ENCODE measurements at regions not wholly inside any gene's neighbourhood (a gene's known extent, or its start where the extent isn't known, plus 50 kb on each side); places are given as distances from the start of the nearest gene placed in this dataset.
A peak's percentile ranks its signal among the peaks of the same experiment; 100 is the strongest.

DNA sequence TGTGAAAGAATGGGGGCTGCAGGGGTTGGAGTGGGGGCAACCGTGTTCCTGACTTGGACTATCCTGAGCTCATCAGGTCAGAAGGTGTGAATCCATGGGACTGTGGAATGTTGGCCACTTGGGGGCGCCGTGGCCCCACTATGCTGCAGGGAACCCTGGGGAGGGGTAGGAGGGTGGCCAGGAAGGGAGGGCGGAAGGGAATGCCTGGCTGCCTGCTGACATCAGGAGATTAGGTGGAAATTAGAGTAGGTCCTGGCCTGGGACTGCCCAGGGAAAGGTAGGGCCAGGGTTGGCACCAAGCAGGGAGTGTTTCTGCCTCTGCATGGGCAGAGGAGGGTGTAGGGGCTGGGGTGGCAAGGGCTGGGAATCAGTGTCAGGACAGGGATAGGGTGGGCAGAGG is 65.8 kb upstream of the PRSS58 start:
- H3K4me3 ChIP-seq (ENCODE audit: low read depth, low read length), result no peak overlapping the region
- TF ChIP-seq, protein P1, sequence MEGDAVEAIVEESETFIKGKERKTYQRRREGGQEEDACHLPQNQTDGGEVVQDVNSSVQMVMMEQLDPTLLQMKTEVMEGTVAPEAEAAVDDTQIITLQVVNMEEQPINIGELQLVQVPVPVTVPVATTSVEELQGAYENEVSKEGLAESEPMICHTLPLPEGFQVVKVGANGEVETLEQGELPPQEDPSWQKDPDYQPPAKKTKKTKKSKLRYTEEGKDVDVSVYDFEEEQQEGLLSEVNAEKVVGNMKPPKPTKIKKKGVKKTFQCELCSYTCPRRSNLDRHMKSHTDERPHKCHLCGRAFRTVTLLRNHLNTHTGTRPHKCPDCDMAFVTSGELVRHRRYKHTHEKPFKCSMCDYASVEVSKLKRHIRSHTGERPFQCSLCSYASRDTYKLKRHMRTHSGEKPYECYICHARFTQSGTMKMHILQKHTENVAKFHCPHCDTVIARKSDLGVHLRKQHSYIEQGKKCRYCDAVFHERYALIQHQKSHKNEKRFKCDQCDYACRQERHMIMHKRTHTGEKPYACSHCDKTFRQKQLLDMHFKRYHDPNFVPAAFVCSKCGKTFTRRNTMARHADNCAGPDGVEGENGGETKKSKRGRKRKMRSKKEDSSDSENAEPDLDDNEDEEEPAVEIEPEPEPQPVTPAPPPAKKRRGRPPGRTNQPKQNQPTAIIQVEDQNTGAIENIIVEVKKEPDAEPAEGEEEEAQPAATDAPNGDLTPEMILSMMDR (IDR thresholded peaks at IDR 0.05; ENCODE audit: insufficient read depth, low read length, missing control alignments), result peak; percentile 23
- ChIA-PET POLR2A (no interaction called here), CTCF (interaction anchor here (0.8 kb wide), 1 partner anchor 15 kb away, joined by 4 read pairs; no protein-coding TSS in a partner anchor)
- no peak for DNase-seq (ENCODE audit: low read depth, low spot score)

DNA sequence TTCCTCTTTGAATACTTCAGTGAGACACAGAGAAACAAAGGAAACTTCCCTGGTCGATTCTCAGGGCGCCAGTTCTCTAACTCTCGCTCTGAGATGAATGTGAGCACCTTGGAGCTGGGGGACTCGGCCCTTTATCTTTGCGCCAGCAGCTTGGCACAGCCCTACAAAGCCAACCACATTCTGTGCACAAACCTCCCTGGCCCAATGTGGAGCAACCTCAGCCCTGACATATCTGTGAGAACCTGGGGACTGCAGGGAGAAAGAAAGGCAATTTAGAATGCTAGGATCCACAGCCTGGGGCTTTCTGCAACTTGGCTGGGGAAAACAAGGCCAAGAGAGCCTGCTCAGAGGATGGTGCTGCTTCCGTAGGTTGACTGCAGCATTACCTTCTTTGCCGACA is 63.5 kb upstream of the PRSS58 start:
- TF ChIP-seq, protein P1 (IDR thresholded peaks at IDR 0.05; ENCODE audit: insufficient read depth, low read length, missing control alignments), result no peak
- H3K4me3 ChIP-seq (ENCODE audit: low read depth, low read length), result no peak overlapping the region
- ChIA-PET POLR2A (no interaction called here), CTCF (no interaction called here)
- no peak for DNase-seq (ENCODE audit: low read depth, low spot score)

DNA sequence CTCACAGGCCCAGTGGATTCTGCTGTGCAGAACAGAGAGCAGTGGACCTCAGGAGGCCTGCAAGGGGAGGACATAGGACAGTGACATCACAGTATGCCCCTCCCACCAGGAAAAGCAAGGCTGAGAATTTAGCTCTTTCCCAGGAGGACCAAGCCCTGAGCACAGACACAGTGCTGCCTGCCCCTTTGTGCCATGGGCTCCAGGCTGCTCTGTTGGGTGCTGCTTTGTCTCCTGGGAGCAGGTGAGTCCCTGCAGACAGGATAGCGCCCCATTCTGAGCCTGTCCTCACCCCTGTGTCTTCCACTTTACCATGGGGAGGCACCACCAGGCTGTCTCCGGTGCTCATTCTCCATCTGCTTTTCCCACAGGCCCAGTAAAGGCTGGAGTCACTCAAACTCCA is 63.0 kb upstream of the PRSS58 start:
- TF ChIP-seq, protein P1 (IDR thresholded peaks at IDR 0.05; ENCODE audit: insufficient read depth, low read length, missing control alignments), result no peak
- ChIA-PET CTCF (no interaction called here), POLR2A (no interaction called here)
- no peak overlapping the region for H3K4me3 ChIP-seq (ENCODE audit: low read depth, low read length)
- DNase-seq (ENCODE audit: low read depth, low spot score), result no peak

DNA sequence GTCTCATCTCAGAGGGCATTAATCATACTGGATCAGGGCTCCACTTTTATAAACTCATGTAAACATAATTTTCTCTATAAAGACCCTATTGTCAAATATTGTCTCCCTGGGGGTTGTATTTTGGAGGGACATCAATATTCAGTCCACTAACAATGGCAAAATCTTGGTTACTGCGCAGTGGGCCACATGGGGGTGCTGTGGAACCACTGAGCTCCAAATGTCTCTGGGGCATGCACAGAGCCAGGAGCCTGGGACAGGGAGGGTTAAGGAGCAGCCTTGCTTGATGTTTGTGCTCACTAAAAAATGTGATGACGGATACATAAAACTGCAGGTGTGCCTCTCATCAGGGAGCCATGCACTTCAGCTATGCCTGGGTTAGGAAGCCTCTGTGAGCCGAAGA is 62.1 kb upstream of the PRSS58 start:
- TF ChIP-seq, protein P1 (IDR thresholded peaks at IDR 0.05; ENCODE audit: insufficient read depth, low read length, missing control alignments), result peak; percentile 22
- ChIA-PET POLR2A (no interaction called here), CTCF (interaction anchor here (1.0 kb wide), 1 partner anchor 15 kb away, joined by 3 read pairs; no protein-coding TSS in a partner anchor)
- DNase-seq (ENCODE audit: low read depth, low spot score), result no peak
- no peak overlapping the region for H3K4me3 ChIP-seq (ENCODE audit: low read depth, low read length)

DNA sequence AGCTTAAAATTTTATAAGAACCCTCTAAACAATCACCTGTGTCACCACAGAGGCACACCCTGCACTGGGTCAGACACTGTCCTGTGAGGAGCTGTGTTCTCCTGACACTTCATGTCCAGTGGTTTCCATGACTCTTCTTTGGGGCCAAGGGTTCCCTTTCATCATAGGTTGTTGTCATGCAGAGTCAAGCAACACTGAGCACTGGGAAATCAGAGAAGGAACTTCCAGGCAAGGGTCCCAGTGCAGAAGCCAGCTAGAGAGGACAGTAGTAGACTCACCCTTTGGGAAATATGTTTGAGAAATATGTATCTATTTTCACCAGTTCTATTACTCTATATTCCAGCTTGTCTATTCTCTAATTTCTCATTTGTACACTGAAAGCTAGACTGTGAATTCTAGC is 56.4 kb upstream of the PRSS58 start:
- POLR2A ChIA-PET, result no interaction called here
- DNase-seq (ENCODE audit: low read depth, low spot score), result no peak
- CTCF ChIA-PET, result interaction anchor here (0.5 kb wide), 1 partner anchor 31 kb away, joined by 3 read pairs; no protein-coding TSS in a partner anchor
- TF ChIP-seq, protein P1 (IDR thresholded peaks at IDR 0.05; ENCODE audit: insufficient read depth, low read length, missing control alignments), result no peak
- H3K4me3 ChIP-seq (ENCODE audit: low read depth, low read length), result no peak overlapping the region

DNA sequence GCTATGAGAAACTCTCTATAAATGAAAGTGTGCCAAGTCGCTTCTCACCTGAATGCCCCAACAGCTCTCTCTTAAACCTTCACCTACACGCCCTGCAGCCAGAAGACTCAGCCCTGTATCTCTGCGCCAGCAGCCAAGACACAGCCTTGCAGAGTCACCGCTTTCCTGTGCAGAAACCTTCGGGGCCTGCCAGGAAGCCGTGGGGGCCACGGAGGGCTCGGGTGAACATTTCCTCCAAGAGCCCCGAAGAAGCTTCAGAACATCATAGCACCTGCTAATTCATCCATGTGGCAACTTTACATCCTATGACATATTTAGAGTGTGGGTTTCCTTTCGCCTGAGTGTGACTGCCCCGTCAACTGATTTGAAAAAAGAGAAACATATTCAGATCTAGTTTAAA is 55.7 kb upstream of the PRSS58 start:
- ChIA-PET CTCF (no interaction called here), POLR2A (no interaction called here)
- no peak overlapping the region for H3K4me3 ChIP-seq (ENCODE audit: low read depth, low read length)
- TF ChIP-seq, protein P1 (IDR thresholded peaks at IDR 0.05; ENCODE audit: insufficient read depth, low read length, missing control alignments), result no peak
- DNase-seq (ENCODE audit: low read depth, low spot score), result no peak

Measured in AG04449 (cell line).